MCF 10A (cell line): ENCODE measurements at regions not wholly inside any gene's neighbourhood (a gene's known extent, or its start where the extent isn't known, plus 50 kb on each side); places are given as distances from the start of the nearest gene placed in this dataset.
"Not testable (repeated sequence)": the region's sequence is repeated elsewhere in the genome, so short reads cannot be mapped to it uniquely, and the experiment has no call there.

ENCODE experiments used
- BruUV-seq: library from RNA; stranded (reverse); fragments of 400-500 nt; replicated peaks from 2 replicates; lab custom pipeline; 2021; lab: Mats Ljungman, UMichigan
- CTCF ChIA-PET: fragments of 300-600 bp; sonication (Branson Sonifier 250); formaldehyde crosslinking; extraction: SDS; loops from one replicate; lab custom pipeline; 2021; ENCODE audit warnings: antibody characterized with exemption, inconsistent platforms; lab: Yijun Ruan, JAX
- POLR2A ChIA-PET: fragments of 300-600, 350-650 bp; sonication (Branson Sonifier 250); formaldehyde crosslinking; extraction: SDS; loops from one replicate; lab custom pipeline; 2020; ENCODE audit warnings: antibody characterized with exemption, inconsistent platforms; lab: Yijun Ruan, JAX
- DNase-seq: peaks from one replicate; pipeline ENCODE4 v3.0.0-alpha.2; 2018; ENCODE audit not compliant: unreplicated experiment
- H3K27ac Mint-ChIP-seq: one replicate; pipeline ENCODE4 v1.8.0; 2022; ENCODE audit warnings: mild to moderate bottlenecking, low read depth, mixed read lengths; ENCODE audit not compliant: unreplicated experiment
- H3K27me3 Mint-ChIP-seq: one replicate; pipeline ENCODE4 v1.8.0; 2022; ENCODE audit warnings: mixed read lengths; ENCODE audit not compliant: insufficient read depth, unreplicated experiment
- H3K36me3 Mint-ChIP-seq: one replicate; pipeline ENCODE4 v1.8.0; 2022; ENCODE audit warnings: mild to moderate bottlenecking, moderate library complexity, mixed read lengths; ENCODE audit not compliant: insufficient read depth, unreplicated experiment
- H3K4me1 Mint-ChIP-seq: one replicate; pipeline ENCODE4 v1.8.0; 2022; ENCODE audit warnings: mixed read lengths; ENCODE audit not compliant: insufficient read depth, unreplicated experiment
- H3K4me3 Mint-ChIP-seq: one replicate; pipeline ENCODE4 v1.8.0; 2022; ENCODE audit warnings: mild to moderate bottlenecking, moderate library complexity, mixed read lengths; ENCODE audit not compliant: unreplicated experiment
- H3K9me3 Mint-ChIP-seq: one replicate; pipeline ENCODE4 v1.8.0; 2022; ENCODE audit warnings: mixed read lengths; ENCODE audit not compliant: unreplicated experiment
- intact Hi-C: fragments of 100-400 bp; cut with micrococcal nuclease; formaldehyde crosslinking; loops from 2 replicates; pipeline ENCODE4 v1.14.1; 2022
- TF ChIP-seq, protein P1 (sequence below): fragments of 200-600 bp; IDR thresholded peaks from one replicate; pipeline ENCODE4 v1.8.0; 2022; ENCODE audit warnings: antibody characterized with exemption, mild to moderate bottlenecking; ENCODE audit not compliant: unreplicated experiment

DNA sequence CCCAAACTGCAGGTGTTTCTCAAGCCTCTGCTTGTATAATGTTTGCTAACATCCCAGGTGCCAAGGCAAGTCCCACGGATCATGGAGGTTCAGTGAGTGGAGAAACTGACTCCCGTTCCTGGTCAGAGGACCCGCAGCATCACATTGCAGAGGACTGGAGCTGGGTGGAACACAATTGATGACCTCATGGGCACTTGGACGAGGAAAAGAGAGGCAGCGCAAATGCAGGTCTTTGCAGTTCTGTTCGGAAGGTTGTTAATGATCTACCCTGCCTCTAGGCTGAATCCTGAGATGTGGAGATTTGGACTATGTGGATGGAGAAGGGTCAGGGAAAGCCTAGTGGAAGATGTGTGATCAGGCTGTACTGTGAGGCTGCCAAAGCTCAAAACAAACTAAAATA is 192.9 kb downstream of the DUSP10 start:
- no TSS peak for BruUV-seq
- TF ChIP-seq, protein P1, sequence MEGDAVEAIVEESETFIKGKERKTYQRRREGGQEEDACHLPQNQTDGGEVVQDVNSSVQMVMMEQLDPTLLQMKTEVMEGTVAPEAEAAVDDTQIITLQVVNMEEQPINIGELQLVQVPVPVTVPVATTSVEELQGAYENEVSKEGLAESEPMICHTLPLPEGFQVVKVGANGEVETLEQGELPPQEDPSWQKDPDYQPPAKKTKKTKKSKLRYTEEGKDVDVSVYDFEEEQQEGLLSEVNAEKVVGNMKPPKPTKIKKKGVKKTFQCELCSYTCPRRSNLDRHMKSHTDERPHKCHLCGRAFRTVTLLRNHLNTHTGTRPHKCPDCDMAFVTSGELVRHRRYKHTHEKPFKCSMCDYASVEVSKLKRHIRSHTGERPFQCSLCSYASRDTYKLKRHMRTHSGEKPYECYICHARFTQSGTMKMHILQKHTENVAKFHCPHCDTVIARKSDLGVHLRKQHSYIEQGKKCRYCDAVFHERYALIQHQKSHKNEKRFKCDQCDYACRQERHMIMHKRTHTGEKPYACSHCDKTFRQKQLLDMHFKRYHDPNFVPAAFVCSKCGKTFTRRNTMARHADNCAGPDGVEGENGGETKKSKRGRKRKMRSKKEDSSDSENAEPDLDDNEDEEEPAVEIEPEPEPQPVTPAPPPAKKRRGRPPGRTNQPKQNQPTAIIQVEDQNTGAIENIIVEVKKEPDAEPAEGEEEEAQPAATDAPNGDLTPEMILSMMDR = no peak
- H3K4me3 Mint-ChIP-seq = no peak overlapping the region
- no peaks in the 10 kb centered on the region for H3K36me3 Mint-ChIP-seq
- H3K9me3 Mint-ChIP-seq = no peaks in the 10 kb centered on the region
- H3K27me3 Mint-ChIP-seq = no peaks in the 10 kb centered on the region
- H3K27ac Mint-ChIP-seq = no peak overlapping the region
- intact Hi-C loops = no loop called here
- CTCF ChIA-PET = interaction anchor here (1.1 to 2.5 kb wide), 5 partner anchors 27 to 906 kb away, joined by 3 to 10 read pairs (median 4); partner anchors contain the start of gene DUSP10
- POLR2A ChIA-PET = interaction anchor here (0.5 to 3.6 kb wide), 5 partner anchors 31 to 193 kb away, joined by 3 to 10 read pairs (median 3); partner anchors contain the start of gene DUSP10
- no peak for DNase-seq
- H3K4me1 Mint-ChIP-seq = peaks cover under 1% of the 10 kb centered on the region

DNA sequence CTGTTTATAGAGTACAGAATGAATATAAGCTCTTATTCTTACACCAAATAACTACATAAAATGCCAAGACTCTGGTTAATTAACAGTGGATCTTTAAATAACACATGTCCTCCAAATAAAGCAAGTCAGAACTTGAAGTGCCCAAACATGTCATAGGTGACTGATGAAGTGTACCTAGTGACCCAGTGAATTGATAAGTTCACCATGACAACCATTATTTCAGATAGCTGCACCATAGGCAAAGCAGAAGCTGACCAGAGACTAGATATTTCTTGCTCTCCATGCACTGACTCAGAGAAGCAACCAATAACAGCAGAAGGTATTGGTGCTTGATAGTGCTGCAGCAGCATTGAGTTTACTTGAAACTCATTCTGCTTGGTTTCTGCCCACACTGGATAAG is 192.1 kb downstream of the DUSP10 start:
- POLR2A ChIA-PET = interaction anchor here (0.5 to 3.6 kb wide), 5 partner anchors 9 to 192 kb away, joined by 3 to 10 read pairs (median 3); partner anchors contain the start of gene DUSP10
- Mint-ChIP-seq H3K27me3 (no peaks in the 10 kb centered on the region), H3K4me1 (no peaks in the 10 kb centered on the region), H3K9me3 (no peaks in the 10 kb centered on the region), H3K36me3 (no peaks in the 10 kb centered on the region), H3K27ac (no peak overlapping the region), H3K4me3 (no peak overlapping the region)
- CTCF ChIA-PET = interaction anchor here (0.6 to 2.5 kb wide), 10 partner anchors 8 to 905 kb away, joined by 3 to 9 read pairs (median 3); partner anchors contain the start of gene DUSP10
- no TSS peak for BruUV-seq
- no peak for DNase-seq
- intact Hi-C loops = no loop called here
- TF ChIP-seq, protein P1 = no peak

DNA sequence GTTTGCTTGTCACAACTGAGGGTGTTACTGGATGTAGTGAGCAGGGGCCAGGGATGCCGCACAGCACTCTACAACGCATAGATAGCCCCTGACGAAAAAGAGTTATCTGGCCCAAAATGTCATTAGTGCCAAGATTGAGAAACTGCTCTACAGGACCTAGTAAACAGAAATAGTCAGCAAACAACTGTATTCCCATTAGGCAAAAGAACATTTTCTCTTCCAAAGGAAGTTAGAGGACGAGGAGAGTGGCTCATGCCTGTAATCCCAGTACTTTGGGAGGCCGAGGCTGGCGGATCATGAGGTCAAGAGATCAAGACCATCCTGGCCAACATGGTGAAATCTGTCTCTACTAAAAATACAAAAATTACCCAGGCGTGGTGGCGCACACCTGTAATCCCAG is 189.1 kb downstream of the DUSP10 start:
- DNase-seq, BruUV-seq, H3K27ac Mint-ChIP-seq, H3K4me3 Mint-ChIP-seq, intact Hi-C loops, H3K27me3 Mint-ChIP-seq, H3K4me1 Mint-ChIP-seq, H3K36me3 Mint-ChIP-seq, H3K9me3 Mint-ChIP-seq: not testable (repeated sequence)
- ChIA-PET POLR2A (interaction anchor here (1.2 kb wide), 1 partner anchor 189 kb away, joined by 3 read pairs; the partner anchor contains the start of gene DUSP10), CTCF (interaction anchor here (1.1 to 1.5 kb wide), 2 partner anchors 10 to 75 kb away, joined by 4 to 7 read pairs; no protein-coding TSS in a partner anchor)

GRCh38 chr1:221555689-221556433 is 186.0 kb downstream of the DUSP10 start:
- Mint-ChIP-seq H3K36me3 (no peaks in the 10 kb centered on the region), H3K27me3 (no peaks in the 10 kb centered on the region), H3K4me1 (peaks cover 4% of the 10 kb centered on the region), H3K9me3 (no peaks in the 10 kb centered on the region), H3K4me3 (no peak overlapping the region), H3K27ac (no peak overlapping the region)
- BruUV-seq = no TSS peak
- TF ChIP-seq, protein P1 = no peak
- intact Hi-C loops = no loop called here
- ChIA-PET POLR2A (interaction anchor here (0.7 kb wide), 1 partner anchor 278 kb away, joined by 3 read pairs; no protein-coding TSS in a partner anchor), CTCF (interaction anchor here (0.5 to 3.0 kb wide), 11 partner anchors 8 to 900 kb away, joined by 3 to 11 read pairs (median 4); no protein-coding TSS in a partner anchor)
- DNase-seq = no peak
